ENCODE measurements at regions not wholly inside any gene's neighbourhood (a gene's known extent, or its start where the extent isn't known, plus 50 kb on each side); places are given as distances from the start of the nearest gene placed in this dataset.
"Not testable (repeated sequence)": the region's sequence is repeated elsewhere in the genome, so short reads cannot be mapped to it uniquely, and the experiment has no call there.

DNA sequence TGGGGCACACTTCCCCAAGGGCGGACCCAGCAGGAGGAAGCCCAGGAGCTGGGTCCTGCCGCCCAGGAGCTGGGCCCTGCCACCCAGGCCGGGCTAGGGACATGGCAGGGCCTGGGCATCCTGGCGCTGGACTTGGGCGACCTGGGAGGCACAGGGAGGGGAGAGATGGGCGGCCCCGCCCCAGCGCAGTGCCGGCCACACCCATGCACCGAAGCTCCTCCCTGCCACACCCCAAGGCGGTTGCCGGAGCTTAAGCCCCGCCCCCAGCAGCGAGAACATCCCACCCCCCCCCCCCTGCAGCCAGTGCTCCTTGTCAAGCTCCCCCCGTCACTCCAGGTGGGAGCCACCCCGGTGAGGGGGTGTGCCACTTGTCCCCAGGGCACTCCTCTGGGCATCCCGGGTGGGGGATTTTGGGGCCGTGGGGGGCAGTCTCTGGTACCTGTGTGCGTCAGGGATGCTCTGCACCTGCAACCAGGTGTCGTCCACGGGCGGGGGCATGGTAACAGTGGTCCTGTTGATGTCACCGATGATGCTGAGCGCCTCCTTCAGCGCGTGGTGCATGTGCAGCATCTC is 127.4 kb upstream of the ZSCAN2 start:
- H3K4me3 ChIP-seq (ENCODE audit: low read depth, low read length); DNase-seq (ENCODE audit: low read depth): not testable (repeated sequence)

DNA sequence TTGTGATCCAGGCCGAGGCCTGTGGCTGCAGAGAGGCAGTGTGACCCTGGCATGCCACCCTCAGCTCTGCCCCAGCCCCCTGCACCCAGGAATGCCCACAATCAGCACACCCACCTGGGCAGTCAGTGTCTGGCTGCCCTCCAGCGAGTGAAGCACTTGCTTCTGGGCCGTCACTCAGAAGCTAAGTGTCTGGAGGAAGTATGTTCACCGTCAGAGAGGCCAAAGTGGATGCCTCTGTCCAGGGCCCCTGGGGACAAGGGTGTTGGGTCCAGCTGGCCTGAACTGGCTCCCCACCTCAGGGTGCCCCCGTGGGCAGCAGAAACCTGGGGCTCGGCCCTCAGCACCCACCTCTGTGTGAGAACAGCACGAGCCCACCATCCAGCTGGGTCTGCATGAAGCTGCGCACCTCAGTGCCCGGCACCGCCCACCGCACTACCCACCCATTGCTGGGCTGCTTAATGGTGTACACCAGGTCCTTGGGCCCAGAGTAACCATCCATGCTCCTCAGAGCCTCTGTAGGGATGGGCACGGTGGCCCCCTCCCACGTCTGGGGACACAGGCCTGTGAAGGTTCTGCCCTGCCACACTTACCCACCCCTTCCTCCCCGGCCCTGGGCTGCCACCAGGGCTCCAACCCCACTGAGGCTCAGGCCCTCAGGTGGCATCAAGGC is 124.3 kb upstream of the ZSCAN2 start:
- DNase-seq (ENCODE audit: low read depth); H3K4me3 ChIP-seq (ENCODE audit: low read depth, low read length): not testable (repeated sequence)

DNA sequence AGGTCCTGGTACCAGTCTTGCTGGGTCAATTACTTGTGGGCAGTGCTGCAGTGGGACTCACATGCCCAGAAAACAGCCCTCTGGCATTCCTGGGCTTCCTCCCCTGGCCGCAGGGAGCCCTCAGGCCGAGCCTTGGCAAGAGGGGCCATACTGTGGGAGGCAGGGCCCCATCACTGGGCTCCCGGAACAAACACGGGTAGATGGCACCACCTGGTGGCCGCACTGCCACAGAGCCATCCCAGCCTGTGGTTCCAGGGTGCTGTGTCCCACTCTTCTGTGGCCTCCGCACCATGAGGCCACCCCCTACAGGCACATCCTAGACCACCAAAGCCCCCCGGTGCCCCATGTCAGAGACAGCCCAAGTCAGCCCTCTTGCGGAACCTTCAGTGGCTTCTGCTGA is 123.3 kb upstream of the ZSCAN2 start:
- not testable (repeated sequence) for DNase-seq (ENCODE audit: low read depth); H3K4me3 ChIP-seq (ENCODE audit: low read depth, low read length)

DNA sequence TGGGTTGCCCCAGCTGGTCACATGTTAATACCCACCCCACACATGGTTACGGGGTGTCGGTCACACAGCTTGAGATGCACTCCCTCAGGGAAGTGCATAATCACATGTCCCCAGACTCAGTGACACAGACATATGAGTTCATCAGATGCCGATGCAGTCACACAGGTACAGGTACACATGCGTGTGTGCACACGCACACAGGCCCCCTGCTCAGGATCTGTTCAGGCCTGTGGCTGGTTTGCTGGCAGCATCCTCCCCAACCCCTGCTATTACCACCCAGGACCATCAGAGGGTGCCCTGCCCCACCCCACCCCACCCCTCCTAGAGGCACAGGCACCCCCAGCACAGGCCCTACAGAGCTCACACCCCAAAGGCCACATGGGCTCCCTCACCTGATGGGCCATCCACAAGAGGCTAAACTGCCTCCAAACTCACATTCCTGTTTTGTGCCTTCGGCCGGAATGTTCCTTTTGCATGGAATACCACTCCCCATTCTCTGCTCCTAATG is 120.6 kb upstream of the ZSCAN2 start:
- DNase-seq (ENCODE audit: low read depth); H3K4me3 ChIP-seq (ENCODE audit: low read depth, low read length): not testable (repeated sequence)

- DNase-seq (ENCODE audit: low read depth); H3K4me3 ChIP-seq (ENCODE audit: low read depth, low read length): not testable (repeated sequence)
Measured at GRCh38 chr15:84483859-84484258, 117.0 kb upstream of the ZSCAN2 start.

DNA sequence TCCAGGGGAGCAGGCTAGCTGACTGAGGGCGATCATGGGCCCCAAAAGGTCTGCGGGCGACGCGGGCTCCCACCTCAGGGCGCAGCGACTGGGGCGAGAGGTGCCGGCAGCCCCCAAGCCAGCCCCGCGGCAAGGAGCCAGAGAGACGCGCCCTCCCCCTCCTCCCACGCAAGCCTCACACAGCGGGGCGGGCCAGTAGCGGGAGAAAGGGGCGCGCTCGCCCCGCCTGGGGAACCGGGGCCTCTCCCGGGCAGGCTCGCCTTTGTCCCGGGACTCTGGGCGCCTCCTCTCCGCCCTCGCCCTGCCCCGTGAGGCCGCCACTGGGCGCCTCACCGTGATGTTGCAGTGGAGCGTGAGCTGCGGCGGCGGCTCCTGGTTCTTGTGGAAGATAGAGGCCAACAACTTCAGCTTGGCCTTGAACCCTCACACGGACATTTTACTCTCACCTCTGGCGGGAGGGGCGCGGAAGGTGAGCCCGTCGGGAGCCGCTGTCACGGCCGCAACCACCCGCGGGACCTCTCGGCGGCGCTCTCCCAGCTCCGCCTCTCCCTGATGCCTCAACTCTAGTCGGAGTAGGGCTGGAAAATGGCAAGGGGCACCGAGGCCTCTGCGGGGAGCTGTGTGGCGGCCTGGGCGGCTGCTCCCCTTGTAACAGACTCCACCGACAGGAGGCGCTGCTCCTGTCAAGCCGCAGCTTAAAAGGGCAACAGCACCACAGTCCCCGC is 100.5 kb upstream of the ZSCAN2 start:
- H3K4me3 ChIP-seq (ENCODE audit: low read depth, low read length); DNase-seq (ENCODE audit: low read depth): not testable (repeated sequence)

DNA sequence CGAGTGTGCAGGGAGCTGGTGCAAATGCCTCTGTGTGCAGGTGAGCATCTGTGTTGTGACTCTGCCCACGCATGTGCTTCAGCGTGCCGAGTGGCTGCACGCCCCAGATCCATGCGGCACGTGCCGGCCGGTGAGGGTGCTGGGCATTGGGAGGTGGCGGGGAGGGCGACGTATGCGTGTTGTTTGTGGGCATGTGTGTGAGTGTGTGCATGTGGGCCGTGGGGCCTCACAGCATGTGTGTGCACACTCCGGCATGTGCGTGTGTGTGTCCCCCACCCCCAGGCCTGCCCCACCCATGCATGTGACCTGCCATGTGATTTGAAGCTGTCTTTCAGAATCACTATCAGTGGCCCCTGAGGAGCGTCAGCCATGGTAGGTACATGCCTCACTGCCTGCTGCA is 97.7 kb upstream of the ZSCAN2 start:
- not testable (repeated sequence) for DNase-seq (ENCODE audit: low read depth); H3K4me3 ChIP-seq (ENCODE audit: low read depth, low read length)

- DNase-seq (ENCODE audit: low read depth); H3K4me3 ChIP-seq (ENCODE audit: low read depth, low read length): not testable (repeated sequence)
Measured at GRCh38 chr15:84505552-84505951, 95.3 kb upstream of the ZSCAN2 start.

GRCh38 chr15:84512324-84512723 is 88.5 kb upstream of the ZSCAN2 start:
- not testable (repeated sequence) for DNase-seq (ENCODE audit: low read depth); H3K4me3 ChIP-seq (ENCODE audit: low read depth, low read length)

DNA sequence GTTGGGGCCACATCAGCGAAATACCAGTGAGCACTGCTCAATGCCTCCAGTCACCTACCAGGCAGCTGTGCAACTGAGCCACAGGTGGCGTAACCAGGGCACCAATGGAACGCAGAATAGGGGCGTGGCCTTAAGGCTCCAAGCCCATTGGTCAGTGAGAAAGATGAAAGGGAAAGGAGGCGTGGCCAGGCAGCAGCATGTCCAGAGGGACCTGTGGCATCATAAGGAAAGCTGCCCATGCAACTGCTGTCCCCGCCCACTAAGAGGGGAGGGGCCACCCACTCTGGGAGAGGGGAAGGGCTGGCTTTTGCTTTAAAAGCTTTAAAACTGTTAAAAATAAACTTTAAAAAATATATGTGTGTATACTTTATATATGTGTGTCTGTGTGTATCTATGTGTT is 84.0 kb upstream of the ZSCAN2 start:
- peak; percentile 13 for DNase-seq (ENCODE audit: low read depth)
- not testable (repeated sequence) for H3K4me3 ChIP-seq (ENCODE audit: low read depth, low read length)

GRCh38 chr15:84525491-84526344 is 75.1 kb upstream of the ZSCAN2 start:
- not testable (repeated sequence) for H3K4me3 ChIP-seq (ENCODE audit: low read depth, low read length); DNase-seq (ENCODE audit: low read depth)

GRCh38 chr15:84530751-84531150 is 70.1 kb upstream of the ZSCAN2 start:
- H3K4me3 ChIP-seq (ENCODE audit: low read depth, low read length); DNase-seq (ENCODE audit: low read depth): not testable (repeated sequence)

DNA sequence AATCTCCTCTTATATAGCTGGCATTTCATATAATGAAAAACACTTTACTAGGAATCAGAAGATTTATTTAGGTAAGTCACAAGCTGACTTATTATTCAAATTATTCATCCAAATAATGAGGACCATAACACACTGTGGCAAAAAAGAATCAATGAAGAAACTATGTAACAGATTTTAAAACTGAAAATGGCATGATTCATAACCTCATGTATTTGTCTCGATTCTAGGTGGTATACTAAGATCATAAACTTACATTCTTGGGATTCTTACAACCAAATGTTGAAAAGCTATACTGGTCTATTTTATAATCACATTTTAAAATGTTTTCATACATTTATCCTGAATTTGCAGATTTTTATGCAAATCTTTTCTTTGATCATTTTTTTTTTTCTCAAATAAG is 69.6 kb upstream of the ZSCAN2 start:
- not testable (repeated sequence) for DNase-seq (ENCODE audit: low read depth); H3K4me3 ChIP-seq (ENCODE audit: low read depth, low read length)

GRCh38 chr15:84531709-84532367 is 69.0 kb upstream of the ZSCAN2 start:
- H3K4me3 ChIP-seq (ENCODE audit: low read depth, low read length); DNase-seq (ENCODE audit: low read depth): not testable (repeated sequence)

DNA sequence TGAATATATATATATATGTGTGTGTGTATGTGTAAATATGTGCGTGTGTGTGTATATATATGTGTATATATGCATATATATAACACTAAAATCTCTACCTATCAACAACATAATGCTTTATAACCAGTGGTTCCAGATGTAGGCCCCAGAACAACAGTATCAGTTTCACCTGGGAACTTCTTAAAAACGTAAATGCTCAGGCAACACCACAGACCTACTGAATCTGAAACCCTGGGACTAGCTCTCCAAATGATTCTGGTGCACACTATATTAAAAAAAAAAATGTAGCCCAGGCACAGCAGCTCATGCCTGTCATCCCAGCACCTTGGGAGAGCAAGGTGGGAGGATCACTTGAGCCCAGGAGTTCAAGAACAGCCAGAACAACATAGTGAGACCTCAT is 67.1 kb upstream of the ZSCAN2 start:
- not testable (repeated sequence) for DNase-seq (ENCODE audit: low read depth); H3K4me3 ChIP-seq (ENCODE audit: low read depth, low read length)

DNA sequence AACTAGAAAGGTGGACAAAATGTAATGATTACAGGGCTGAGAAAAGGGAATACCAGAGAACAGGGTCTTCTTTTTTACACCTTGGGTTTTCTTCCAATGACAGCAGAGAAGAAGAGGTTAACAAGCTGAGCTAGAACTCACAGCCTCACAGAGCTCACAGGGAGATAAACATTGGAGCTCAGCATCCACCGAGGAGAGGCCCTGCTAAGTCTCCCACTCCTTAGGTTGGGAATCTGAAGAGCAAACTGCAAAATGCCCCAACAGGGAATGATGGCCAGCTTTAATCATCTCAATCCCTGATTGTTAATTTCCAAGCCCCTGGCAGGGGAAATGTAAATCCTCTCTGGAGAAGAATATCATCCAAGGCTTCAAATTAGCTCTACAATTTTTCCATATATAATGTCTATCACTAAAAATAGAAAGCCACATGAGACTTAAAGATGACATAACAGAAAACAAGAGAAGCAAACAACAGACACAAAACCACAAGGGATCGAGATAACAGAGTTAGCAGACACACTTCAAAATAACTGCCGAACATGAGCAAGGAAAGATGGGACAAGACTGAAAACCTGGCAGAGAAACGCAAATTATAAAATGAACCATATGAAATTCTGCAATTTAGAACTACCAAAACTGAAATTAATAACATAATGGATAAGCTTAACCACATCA is 66.1 kb upstream of the ZSCAN2 start:
- H3K4me3 ChIP-seq (ENCODE audit: low read depth, low read length); DNase-seq (ENCODE audit: low read depth): not testable (repeated sequence)

DNA sequence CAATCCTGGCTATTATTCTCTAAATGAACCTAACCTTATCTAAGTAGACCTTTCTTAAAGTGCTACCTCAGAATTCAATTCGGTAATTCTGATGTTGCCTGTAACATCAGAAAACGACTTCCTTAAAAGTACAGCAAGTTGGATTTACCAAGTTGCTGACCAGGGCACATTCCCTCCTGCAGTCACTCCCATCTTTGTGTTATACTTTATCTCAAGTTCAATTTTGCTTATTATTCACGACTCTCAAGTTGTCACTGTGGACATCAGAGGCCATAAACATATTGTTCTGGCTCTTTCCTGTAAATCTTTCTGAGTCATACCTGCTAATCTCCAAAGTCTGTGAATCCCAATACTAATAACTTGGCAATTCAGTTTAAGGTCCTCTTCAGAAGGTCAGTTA is 64.6 kb upstream of the ZSCAN2 start:
- not testable (repeated sequence) for DNase-seq (ENCODE audit: low read depth); H3K4me3 ChIP-seq (ENCODE audit: low read depth, low read length)

DNA sequence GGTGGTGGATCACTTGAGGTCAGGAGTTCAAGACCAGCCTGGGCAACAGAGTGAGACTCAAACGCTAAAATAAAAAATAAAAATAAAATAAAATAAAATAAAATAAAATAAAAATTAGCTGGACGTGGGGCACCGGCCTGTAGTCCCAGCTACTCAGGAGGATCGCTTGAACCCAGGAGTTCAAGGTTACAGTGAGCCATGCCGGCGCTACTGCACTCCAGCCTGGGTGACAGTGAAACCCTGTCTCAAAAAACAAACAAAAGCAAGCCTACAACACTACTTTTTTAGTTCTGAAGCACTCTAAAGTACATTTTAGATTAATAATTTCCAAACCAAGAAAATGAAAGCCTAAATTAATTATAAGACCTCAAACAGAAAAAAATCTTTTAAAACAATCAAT is 56.2 kb upstream of the ZSCAN2 start:
- H3K4me3 ChIP-seq (ENCODE audit: low read depth, low read length); DNase-seq (ENCODE audit: low read depth): not testable (repeated sequence)

Data from NB4 (cell line).